OCI-LY7 (cell line): ENCODE measurements at regions not wholly inside any gene's neighbourhood (a gene's known extent, or its start where the extent isn't known, plus 50 kb on each side); places are given as distances from the start of the nearest gene placed in this dataset.

Experiments used
- BruUV-seq: library from RNA; stranded (reverse); fragments of 400-500 nt; replicated peaks from 2 replicates; lab custom pipeline; 2021; lab: Mats Ljungman, UMichigan
- CTCF ChIA-PET: fragments of 300-600 bp; sonication (Branson Sonifier 250); formaldehyde crosslinking; loops from one replicate; lab custom pipeline; 2022; ENCODE audit warnings: antibody characterized with exemption; ENCODE audit not compliant: unreplicated experiment; lab: Charles Lee
- POLR2A ChIA-PET: fragments of 300-600 bp; sonication (Branson Sonifier 250); formaldehyde crosslinking; loops from one replicate; lab custom pipeline; 2022; ENCODE audit warnings: antibody characterized with exemption; lab: Charles Lee
- DNase-seq: peaks from one replicate; pipeline ENCODE4 v3.0.0-alpha.2; 2015; ENCODE audit warnings: low spot score
- H2AFZ ChIP-seq: fragments of 200-600 bp; sonication (generic), shearing (Covaris generic); 2 replicates; pipeline ENCODE4 v1.6.1; 2014; ENCODE audit warnings: mild to moderate bottlenecking, antibody characterized with exemption, low read length, moderate library complexity
- H3K27ac ChIP-seq: fragments of 200-600 bp; sonication (generic); 2 replicates; pipeline ENCODE4 v1.5.1; 2014; ENCODE audit warnings: mixed run types, low read depth, mild to moderate bottlenecking, moderate library complexity, low read length, inconsistent platforms; ENCODE audit not compliant: poor library complexity, severe bottlenecking
- H3K36me3 ChIP-seq: fragments of 200-600 bp; sonication (generic); 2 replicates; pipeline ENCODE4 v1.6.1; 2014; ENCODE audit warnings: mild to moderate bottlenecking, antibody characterized with exemption, low read length, moderate library complexity, mixed read lengths; ENCODE audit not compliant: insufficient read depth
- H3K4me1 ChIP-seq: fragments of 200-600 bp; sonication (generic); 2 replicates; pipeline ENCODE4 v1.5.1; 2014; ENCODE audit warnings: mild to moderate bottlenecking, low read length; ENCODE audit not compliant: insufficient read depth, poor library complexity, severe bottlenecking
- H3K4me2 ChIP-seq: fragments of 200-600 bp; sonication (generic); 2 replicates; pipeline ENCODE4 v1.6.1; 2014; ENCODE audit warnings: mild to moderate bottlenecking, low read length
- H3K4me3 ChIP-seq: fragments of 200-600 bp; sonication (generic); 2 replicates; pipeline ENCODE4 v1.5.1; 2014; ENCODE audit warnings: mild to moderate bottlenecking, low read depth, low read length; ENCODE audit not compliant: poor library complexity, severe bottlenecking
- H3K79me2 ChIP-seq: fragments of 200-600 bp; sonication (generic); 2 replicates; pipeline ENCODE4 v1.6.1; 2016; ENCODE audit warnings: low read depth, mild to moderate bottlenecking, low read length, moderate library complexity, mixed read lengths; ENCODE audit not compliant: insufficient read depth
- H3K9me2 ChIP-seq: fragments of 200-600 bp; sonication (generic); 2 replicates; pipeline ENCODE4 v1.6.1; 2016; ENCODE audit warnings: mild to moderate bottlenecking, low read length, mixed read lengths; ENCODE audit not compliant: insufficient read depth
- H3K9me3 ChIP-seq: fragments of 200-600 bp; sonication (generic); 2 replicates; pipeline ENCODE4 v1.6.1; 2014; ENCODE audit warnings: mild to moderate bottlenecking, mixed run types, low read length, mixed read lengths
- H4K20me1 ChIP-seq: fragments of 200-600 bp; sonication (generic); 2 replicates; pipeline ENCODE4 v1.6.1; 2014; ENCODE audit warnings: mild to moderate bottlenecking, antibody characterized with exemption, low read length, moderate library complexity, mixed read lengths; ENCODE audit not compliant: insufficient read depth
- CTCF ChIP-seq: fragments of 200-600 bp; sonication (generic); conservative IDR thresholded peaks from 2 replicates; pipeline ENCODE4 v1.5.1; 2014; ENCODE audit warnings: mild to moderate bottlenecking, antibody characterized with exemption, low read length, moderate library complexity, mixed read lengths
- EZH2phosphoT487 ChIP-seq: fragments of 200-600 bp; sonication (generic); IDR thresholded peaks from 2 replicates; pipeline ENCODE4 v1.6.1; 2018; ENCODE audit warnings: low read depth, borderline replicate concordance, mild to moderate bottlenecking, mixed run types, antibody characterized with exemption, low read length, moderate library complexity, mixed read lengths
- intact Hi-C: fragments of 100-400 bp; cut with micrococcal nuclease; formaldehyde crosslinking; loops from one replicate; pipeline ENCODE4 v1.10.0; 2022; ENCODE audit not compliant: unreplicated experiment

- Histone ChIP-seq H2AFZ (no peak overlapping the region), H3K9me3 (no peaks in the 10 kb centered on the region), H3K9me2 (no peaks in the 10 kb centered on the region), H3K27ac (no peak overlapping the region), H4K20me1 (no peaks in the 10 kb centered on the region), H3K4me3 (no peak overlapping the region), H3K79me2 (peaks cover 72% of the 10 kb centered on the region), H3K4me2 (peak overlapping the region; percentile 26), H3K36me3 (no peaks in the 10 kb centered on the region; the same call in 1 of the 2 replicates), H3K4me1 (peaks cover 35% of the 10 kb centered on the region)
- no TSS peak for BruUV-seq
- POLR2A ChIA-PET = interaction anchor here (1.2 kb wide), 1 partner anchor 66 kb away, joined by 3 read pairs; no protein-coding TSS in a partner anchor
- CTCF ChIA-PET = no interaction called here
- TF ChIP-seq CTCF = no peak
- no peak for TF ChIP-seq EZH2phosphoT487
- DNase-seq = no peak
- intact Hi-C loops = no loop called here
Measured at GRCh38 chr18:46184727-46185126, 80.5 kb downstream of the HAUS1 start.

GRCh38 chr18:46190667-46191066 lies 86.5 kb downstream of the HAUS1 start:
- Histone ChIP-seq H3K36me3 (no peaks in the 10 kb centered on the region; the same call in 1 of the 2 replicates), H3K79me2 (peaks cover 44% of the 10 kb centered on the region; the same call in 1 of the 2 replicates), H3K4me2 (no peak overlapping the region), H3K4me1 (no peaks in the 10 kb centered on the region), H4K20me1 (no peaks in the 10 kb centered on the region), H3K9me2 (no peaks in the 10 kb centered on the region), H3K27ac (no peak overlapping the region), H3K9me3 (no peaks in the 10 kb centered on the region), H2AFZ (no peak overlapping the region), H3K4me3 (no peak overlapping the region)
- no peak for DNase-seq
- intact Hi-C loops = no loop called here
- CTCF ChIA-PET = interaction anchor here (0.6 kb wide), 1 partner anchor 17 kb away, joined by 3 read pairs; a partner anchor contains a TSS
- BruUV-seq = no TSS peak
- TF ChIP-seq EZH2phosphoT487 (no peak), CTCF (no peak)
- POLR2A ChIA-PET = no interaction called here

GRCh38 chr18:46196627-46197243 lies 92.5 kb downstream of the HAUS1 start:
- ChIA-PET POLR2A (interaction anchor here (0.6 kb wide), 3 partner anchors 18 to 961 kb away, joined by 3 to 5 read pairs (median 4); no protein-coding TSS in a partner anchor), CTCF (no interaction called here)
- Histone ChIP-seq H3K9me3 (no peaks in the 10 kb centered on the region), H2AFZ (no peak overlapping the region), H3K4me3 (no peak overlapping the region), H3K4me2 (no peak overlapping the region), H3K4me1 (no peaks in the 10 kb centered on the region), H3K9me2 (no peaks in the 10 kb centered on the region), H3K27ac (no peak overlapping the region), H3K79me2 (peaks cover 25% of the 10 kb centered on the region; the same call in 1 of the 2 replicates), H4K20me1 (no peaks in the 10 kb centered on the region), H3K36me3 (no peaks in the 10 kb centered on the region)
- no peak for TF ChIP-seq EZH2phosphoT487
- TF ChIP-seq CTCF = no peak
- intact Hi-C loops = no loop called here
- BruUV-seq = no TSS peak
- DNase-seq = no peak
